ENCODE measurements at regions not wholly inside any gene's neighbourhood (a gene's known extent, or its start where the extent isn't known, plus 50 kb on each side); places are given as distances from the start of the nearest gene placed in this dataset.
"Not testable (repeated sequence)": the region's sequence is repeated elsewhere in the genome, so short reads cannot be mapped to it uniquely, and the experiment has no call there.

- not testable (repeated sequence) for DNase-seq (ENCODE audit: low spot score); H3K79me1 ChIP-seq (ENCODE audit: low read depth, low read length); H4K91ac ChIP-seq (ENCODE audit: low read depth, low read length, poor library complexity); H3K18ac ChIP-seq (ENCODE audit: low read length); H3K9me3 ChIP-seq (replicated peaks in 1 of 2; ENCODE audit: control insufficient read depth in 2 of 2, insufficient read depth in 1 of 2, low read depth in 1 of 2, low read length in 2 of 2); H2BK120ac ChIP-seq (ENCODE audit: low read depth, low read length); H2BK15ac ChIP-seq (ENCODE audit: low read length); H3K9ac ChIP-seq (ENCODE audit: low read depth, low read length, poor library complexity); H2BK12ac ChIP-seq (ENCODE audit: low read length); H3K4ac ChIP-seq (ENCODE audit: low read length); H4K8ac ChIP-seq (ENCODE audit: low read depth, low read length); H3K23ac ChIP-seq (ENCODE audit: low read depth, low read length, poor library complexity); H2AFZ ChIP-seq (ENCODE audit: low read length); H2AK5ac ChIP-seq (ENCODE audit: low read depth, low read length); H3K4me2 ChIP-seq (ENCODE audit: insufficient read depth, low read length, poor library complexity, severe bottlenecking); H3K14ac ChIP-seq (ENCODE audit: low read length); H3K4me1 ChIP-seq (ENCODE audit: control insufficient read depth in 2 of 2, insufficient read depth in 1 of 2, low read depth in 1 of 2, low read length in 2 of 2); H3K27me3 ChIP-seq (ENCODE audit: control insufficient read depth in 3 of 3, insufficient read depth in 3 of 3, low read depth in 1 of 3, low read length in 3 of 3); H3K27ac ChIP-seq (replicated peaks; ENCODE audit: low read length); H3K4me3 ChIP-seq (ENCODE audit: low read length in 2 of 2); H2BK5ac ChIP-seq (ENCODE audit: low read length); H3K36me3 ChIP-seq (replicated peaks in 1 of 2; ENCODE audit: control insufficient read depth in 2 of 2, insufficient read depth in 2 of 2, low read length in 2 of 2)
- WGBS, 2 donors (ENCODE audit: extremely low coverage in 2 of 2, insufficient read length in 2 of 2, insufficient replicate concordance in 1 of 2) = no CpG with 5 or more reads among the region's 5 CpGs
Observed at GRCh38 chr2:55783751-55784150, 90.1 kb upstream of the PNPT1 start.

DNA sequence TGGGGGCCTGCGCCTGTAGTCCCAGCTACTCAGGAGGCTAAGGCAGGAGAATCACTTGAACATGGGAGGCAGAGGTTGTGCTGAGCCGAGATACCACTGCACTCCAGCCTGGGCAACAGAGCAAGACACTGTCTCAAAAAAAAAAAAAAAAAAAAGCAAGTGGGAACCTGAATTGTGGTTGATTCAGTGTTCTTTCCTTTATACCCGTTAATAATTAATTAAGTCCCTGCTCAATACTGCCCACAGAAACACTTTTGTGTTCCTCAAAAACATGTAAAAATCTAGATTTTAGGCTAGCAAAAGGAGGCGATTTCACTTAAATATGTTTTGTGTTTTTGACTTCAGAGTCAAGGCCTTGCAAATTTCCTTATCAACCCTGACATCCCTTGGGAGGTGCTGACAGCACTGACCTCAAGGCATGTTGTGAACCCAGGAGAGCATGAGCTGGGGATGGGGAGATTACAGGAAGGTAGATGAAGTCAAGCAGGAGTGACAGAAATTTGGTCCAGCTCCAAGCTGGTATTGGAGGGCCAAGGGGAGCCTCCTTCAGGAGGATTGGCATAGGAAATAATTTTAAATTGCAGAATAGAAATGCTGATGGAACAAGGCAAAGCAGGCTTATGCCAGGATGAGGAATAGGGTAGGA lies 89.0 kb upstream of the PNPT1 start:
- no peak overlapping the region for H2BK15ac ChIP-seq (ENCODE audit: low read length)
- peaks cover 0 to 1% (median 0%) of the 10 kb centered on the region in 3 experiments for H3K27me3 ChIP-seq (ENCODE audit: control insufficient read depth in 3 of 3, insufficient read depth in 3 of 3, low read depth in 1 of 3, low read length in 3 of 3)
- no peaks in the 10 kb centered on the region for H3K9me3 ChIP-seq (replicated peaks in 1 of 2; ENCODE audit: control insufficient read depth in 2 of 2, insufficient read depth in 1 of 2, low read depth in 1 of 2, low read length in 2 of 2)
- DNase-seq (ENCODE audit: low spot score) = no peak
- no peak overlapping the region for H2AK5ac ChIP-seq (ENCODE audit: low read depth, low read length)
- no peak overlapping the region for H3K14ac ChIP-seq (ENCODE audit: low read length)
- no peaks in the 10 kb centered on the region for H3K79me1 ChIP-seq (ENCODE audit: low read depth, low read length)
- no peak overlapping the region for H3K9ac ChIP-seq (ENCODE audit: low read depth, low read length, poor library complexity)
- no peak overlapping the region for H3K18ac ChIP-seq (ENCODE audit: low read length)
- no peak overlapping the region for H3K23ac ChIP-seq (ENCODE audit: low read depth, low read length, poor library complexity)
- H3K4me1 ChIP-seq (ENCODE audit: control insufficient read depth in 2 of 2, insufficient read depth in 1 of 2, low read depth in 1 of 2, low read length in 2 of 2) = peaks cover 0 to 2% of the 10 kb centered on the region in 2 donors
- no peak overlapping the region for H2BK120ac ChIP-seq (ENCODE audit: low read depth, low read length)
- no peaks in the 10 kb centered on the region for H3K36me3 ChIP-seq (replicated peaks in 1 of 2; ENCODE audit: control insufficient read depth in 2 of 2, insufficient read depth in 2 of 2, low read length in 2 of 2)
- no peak overlapping the region for H2BK12ac ChIP-seq (ENCODE audit: low read length)
- no peak overlapping the region for H2BK5ac ChIP-seq (ENCODE audit: low read length)
- no peak overlapping the region for H2AFZ ChIP-seq (ENCODE audit: low read length)
- no peak overlapping the region for H3K27ac ChIP-seq (replicated peaks; ENCODE audit: low read length)
- no peak overlapping the region for H3K4me3 ChIP-seq (ENCODE audit: low read length in 2 of 2)
- no CpG with 5 or more reads among the region's 4 CpGs for WGBS, 2 donors (ENCODE audit: extremely low coverage in 2 of 2, insufficient read length in 2 of 2, insufficient replicate concordance in 1 of 2)
- no peak overlapping the region for H4K8ac ChIP-seq (ENCODE audit: low read depth, low read length)
- H3K4ac ChIP-seq (ENCODE audit: low read length) = no peak overlapping the region
- no peak overlapping the region for H4K91ac ChIP-seq (ENCODE audit: low read depth, low read length, poor library complexity)
- no peak overlapping the region for H3K4me2 ChIP-seq (ENCODE audit: insufficient read depth, low read length, poor library complexity, severe bottlenecking)

DNA sequence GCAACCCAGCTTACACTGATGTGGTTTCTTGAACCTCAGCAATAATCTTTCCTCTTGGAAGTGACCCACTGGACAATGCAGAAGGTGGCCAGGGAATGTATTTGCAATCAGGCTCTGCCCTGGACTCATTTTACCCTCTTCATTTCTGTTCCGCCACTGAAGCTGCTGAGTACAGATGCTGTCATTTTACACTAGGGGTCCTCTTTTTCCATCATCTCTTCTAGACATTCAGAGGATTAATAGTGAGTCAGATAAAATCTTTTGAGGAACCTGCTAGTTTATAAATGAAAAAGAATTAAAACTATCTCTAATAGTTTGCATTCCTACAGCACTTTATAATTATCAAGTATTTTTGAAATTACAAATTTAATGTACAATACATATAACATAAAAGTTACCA lies 87.9 kb upstream of the PNPT1 start:
- Histone ChIP-seq H3K4me2 (ENCODE audit: insufficient read depth, low read length, poor library complexity, severe bottlenecking) (no peak overlapping the region), H3K4me1 (ENCODE audit: control insufficient read depth in 2 of 2, insufficient read depth in 1 of 2, low read depth in 1 of 2, low read length in 2 of 2) (peaks cover 0 to 2% of the 10 kb centered on the region in 2 donors), H3K4ac (ENCODE audit: low read length) (no peak overlapping the region), H2BK5ac (ENCODE audit: low read length) (no peak overlapping the region), H3K36me3 (replicated peaks in 1 of 2; ENCODE audit: control insufficient read depth in 2 of 2, insufficient read depth in 2 of 2, low read length in 2 of 2) (no peaks in the 10 kb centered on the region), H4K91ac (ENCODE audit: low read depth, low read length, poor library complexity) (no peak overlapping the region), H3K9ac (ENCODE audit: low read depth, low read length, poor library complexity) (no peak overlapping the region), H3K27me3 (ENCODE audit: control insufficient read depth in 3 of 3, insufficient read depth in 3 of 3, low read depth in 1 of 3, low read length in 3 of 3) (peaks cover 0 to 1% (median 0%) of the 10 kb centered on the region in 3 experiments), H3K23ac (ENCODE audit: low read depth, low read length, poor library complexity) (no peak overlapping the region), H2BK12ac (ENCODE audit: low read length) (no peak overlapping the region), H2BK120ac (ENCODE audit: low read depth, low read length) (no peak overlapping the region), H3K4me3 (ENCODE audit: low read length in 2 of 2) (no peak overlapping the region), H4K8ac (ENCODE audit: low read depth, low read length) (no peak overlapping the region), H3K9me3 (replicated peaks in 1 of 2; ENCODE audit: control insufficient read depth in 2 of 2, insufficient read depth in 1 of 2, low read depth in 1 of 2, low read length in 2 of 2) (no peaks in the 10 kb centered on the region), H2AFZ (ENCODE audit: low read length) (no peak overlapping the region), H3K27ac (replicated peaks; ENCODE audit: low read length) (no peak overlapping the region), H3K79me1 (ENCODE audit: low read depth, low read length) (no peaks in the 10 kb centered on the region), H2BK15ac (ENCODE audit: low read length) (no peak overlapping the region), H3K18ac (ENCODE audit: low read length) (no peak overlapping the region), H2AK5ac (ENCODE audit: low read depth, low read length) (no peak overlapping the region), H3K14ac (ENCODE audit: low read length) (no peak overlapping the region)
- WGBS, 2 donors (ENCODE audit: extremely low coverage in 2 of 2, insufficient read length in 2 of 2, insufficient replicate concordance in 1 of 2) = no CpG with 5 or more reads among the region's 1 CpG
- no peak for DNase-seq (ENCODE audit: low spot score)

DNA sequence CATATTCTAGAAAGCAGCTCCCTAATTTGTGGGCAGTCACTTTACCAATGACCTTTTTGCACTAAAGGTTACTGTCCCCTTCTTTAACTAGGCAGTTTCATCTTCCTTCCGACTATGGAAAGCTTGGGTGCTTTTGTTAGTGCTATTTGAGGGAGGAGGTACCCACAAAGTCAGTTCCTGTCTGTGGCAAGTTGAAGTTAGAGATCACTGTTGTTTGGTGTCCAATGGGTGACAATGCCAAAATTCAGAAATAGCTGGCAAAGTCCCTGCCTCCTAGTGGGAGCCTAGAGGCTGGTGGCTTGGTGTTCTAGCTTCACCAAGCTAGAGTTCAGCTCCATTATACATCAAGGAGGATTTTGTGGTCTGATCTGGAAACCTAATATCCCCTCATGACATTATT lies 87.1 kb upstream of the PNPT1 start:
- Histone ChIP-seq H3K36me3 (replicated peaks in 1 of 2; ENCODE audit: control insufficient read depth in 2 of 2, insufficient read depth in 2 of 2, low read length in 2 of 2) (no peaks in the 10 kb centered on the region), H3K9ac (ENCODE audit: low read depth, low read length, poor library complexity) (no peak overlapping the region), H3K27me3 (ENCODE audit: control insufficient read depth in 3 of 3, insufficient read depth in 3 of 3, low read depth in 1 of 3, low read length in 3 of 3) (peaks cover 0 to 1% (median 0%) of the 10 kb centered on the region in 3 experiments), H3K27ac (replicated peaks; ENCODE audit: low read length) (no peak overlapping the region), H4K8ac (ENCODE audit: low read depth, low read length) (no peak overlapping the region), H3K23ac (ENCODE audit: low read depth, low read length, poor library complexity) (no peak overlapping the region), H3K18ac (ENCODE audit: low read length) (no peak overlapping the region), H3K14ac (ENCODE audit: low read length) (no peak overlapping the region), H2AK5ac (ENCODE audit: low read depth, low read length) (no peak overlapping the region), H3K79me1 (ENCODE audit: low read depth, low read length) (no peaks in the 10 kb centered on the region), H2BK5ac (ENCODE audit: low read length) (no peak overlapping the region), H3K9me3 (replicated peaks in 1 of 2; ENCODE audit: control insufficient read depth in 2 of 2, insufficient read depth in 1 of 2, low read depth in 1 of 2, low read length in 2 of 2) (no peaks in the 10 kb centered on the region), H2BK120ac (ENCODE audit: low read depth, low read length) (no peak overlapping the region), H4K91ac (ENCODE audit: low read depth, low read length, poor library complexity) (no peak overlapping the region), H3K4me3 (ENCODE audit: low read length in 2 of 2) (no peak overlapping the region), H3K4me1 (ENCODE audit: control insufficient read depth in 2 of 2, insufficient read depth in 1 of 2, low read depth in 1 of 2, low read length in 2 of 2) (peaks cover 0 to 2% of the 10 kb centered on the region in 2 donors), H3K4ac (ENCODE audit: low read length) (no peak overlapping the region), H2BK15ac (ENCODE audit: low read length) (no peak overlapping the region), H2BK12ac (ENCODE audit: low read length) (no peak overlapping the region), H3K4me2 (ENCODE audit: insufficient read depth, low read length, poor library complexity, severe bottlenecking) (no peak overlapping the region), H2AFZ (ENCODE audit: low read length) (no peak overlapping the region)
- no CpG with 5 or more reads among the region's 1 CpG for WGBS, 2 donors (ENCODE audit: extremely low coverage in 2 of 2, insufficient read length in 2 of 2, insufficient replicate concordance in 1 of 2)
- no peak for DNase-seq (ENCODE audit: low spot score)

All from neuronal stem cell (in vitro differentiated cells).